ENCODE measurements at regions not wholly inside any gene's neighbourhood (a gene's known extent, or its start where the extent isn't known, plus 50 kb on each side); places are given as distances from the start of the nearest gene placed in this dataset.
"Not testable (repeated sequence)": the region's sequence is repeated elsewhere in the genome, so short reads cannot be mapped to it uniquely, and the experiment has no call there.

- no peak overlapping the region for H3K4me3 ChIP-seq
- no peaks in the 10 kb centered on the region for H3K36me3 ChIP-seq
- no peak overlapping the region for H3K27ac ChIP-seq
- no peaks in the 10 kb centered on the region for H3K9me3 ChIP-seq (replicated peaks)
- H3K4me1 ChIP-seq = no peaks in the 10 kb centered on the region
- DNase-seq = no peak
- peaks cover 31% of the 10 kb centered on the region for H3K27me3 ChIP-seq
These were observed 104.8 kb upstream of the KCNG1 start for GRCh38 chr20:51127713-51128112.

DNA sequence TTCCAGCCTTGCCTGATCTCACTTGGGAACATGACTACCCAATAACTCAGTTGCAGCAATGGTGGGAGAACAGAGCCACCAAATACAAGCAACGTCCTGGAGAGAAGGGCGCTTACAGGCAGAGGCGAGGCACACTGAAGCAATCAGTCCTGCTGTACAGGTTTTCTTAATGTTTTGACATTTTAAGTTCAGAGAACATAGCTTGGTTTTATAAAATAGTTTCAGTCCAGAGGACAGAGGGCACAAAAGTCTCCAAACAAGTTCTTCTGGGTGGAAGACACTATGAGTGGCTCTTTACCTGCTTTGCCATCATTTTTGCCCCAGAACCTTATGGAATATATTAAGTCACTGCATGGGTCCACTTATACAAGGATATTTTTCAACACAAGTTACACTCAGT, 103.4 kb upstream of the KCNG1 start:
- no peaks in the 10 kb centered on the region for H3K9me3 ChIP-seq (replicated peaks)
- H3K4me3 ChIP-seq = no peak overlapping the region
- H3K27ac ChIP-seq = no peak overlapping the region
- H3K4me1 ChIP-seq = no peaks in the 10 kb centered on the region
- no peak for DNase-seq
- no peaks in the 10 kb centered on the region for H3K36me3 ChIP-seq
- peaks cover 27% of the 10 kb centered on the region for H3K27me3 ChIP-seq

DNA sequence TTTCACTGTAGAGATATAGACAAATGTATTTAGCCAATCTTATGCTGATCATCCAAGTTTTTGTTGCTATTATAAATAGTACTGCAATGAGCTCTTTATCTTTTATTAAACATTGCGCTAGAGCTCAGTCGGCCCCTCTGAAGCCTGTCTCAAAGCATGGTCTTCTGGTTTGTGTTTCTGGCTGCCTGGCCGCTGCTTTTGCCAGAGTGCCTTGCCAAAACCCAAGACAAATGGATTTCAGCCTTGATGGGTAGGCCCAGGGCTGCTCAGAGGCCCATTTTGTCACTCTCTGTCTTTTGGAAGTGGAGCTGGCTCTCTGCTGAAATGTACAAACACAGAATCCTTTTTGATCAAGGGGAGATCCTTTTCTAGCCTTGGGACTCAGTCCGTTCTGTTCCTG, 102.9 kb upstream of the KCNG1 start:
- H3K27me3 ChIP-seq = peaks cover 23% of the 10 kb centered on the region
- no peak for DNase-seq
- H3K4me3 ChIP-seq = no peak overlapping the region
- no peak overlapping the region for H3K27ac ChIP-seq
- H3K4me1 ChIP-seq = no peaks in the 10 kb centered on the region
- H3K9me3 ChIP-seq (replicated peaks) = no peaks in the 10 kb centered on the region
- H3K36me3 ChIP-seq = no peaks in the 10 kb centered on the region

DNA sequence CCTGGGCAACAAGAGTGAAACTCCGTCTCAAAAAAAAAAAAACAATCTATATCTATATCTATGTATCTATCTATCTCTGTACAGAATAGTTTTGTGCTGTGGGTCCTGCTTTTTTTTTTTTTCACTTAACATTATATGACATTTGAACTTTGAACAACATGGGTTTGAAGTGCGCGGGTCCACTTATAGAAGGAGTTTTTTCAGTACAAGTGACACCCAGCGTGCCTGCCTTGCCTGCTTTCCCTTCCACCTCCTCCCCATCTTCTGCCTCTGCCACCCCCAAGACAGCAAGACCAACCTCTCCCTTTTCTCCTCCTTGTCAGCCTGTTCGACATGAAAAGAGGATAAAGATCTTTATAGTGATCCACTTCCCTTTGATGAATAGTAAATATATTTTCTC, 102.2 kb upstream of the KCNG1 start:
- no peak for DNase-seq
- peaks cover 20% of the 10 kb centered on the region for H3K27me3 ChIP-seq
- no peaks in the 10 kb centered on the region for H3K4me1 ChIP-seq
- H3K9me3 ChIP-seq (replicated peaks) = no peaks in the 10 kb centered on the region
- H3K27ac ChIP-seq = no peak overlapping the region
- no peak overlapping the region for H3K4me3 ChIP-seq
- no peaks in the 10 kb centered on the region for H3K36me3 ChIP-seq

DNA sequence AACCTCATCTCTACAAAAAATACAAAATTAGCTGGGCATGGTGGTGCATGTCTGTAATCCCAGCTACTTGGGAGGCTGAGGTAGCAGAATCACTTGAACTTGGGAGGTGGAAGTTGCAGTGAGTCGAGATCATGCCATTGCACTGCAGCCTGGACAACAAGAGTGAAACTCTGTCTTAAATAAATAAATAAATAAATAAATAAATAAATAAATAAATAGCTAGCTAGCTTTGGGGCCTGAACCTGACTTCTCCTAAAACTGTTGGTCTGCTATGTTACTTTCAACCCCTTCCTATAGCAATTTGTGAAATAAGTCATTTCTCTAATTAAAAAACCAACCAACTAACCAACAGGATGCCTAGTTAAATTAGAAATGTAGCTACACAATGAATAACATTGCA, 101.0 kb upstream of the KCNG1 start:
- peaks cover 20% of the 10 kb centered on the region for H3K27me3 ChIP-seq
- DNase-seq; H3K4me1 ChIP-seq; H3K4me3 ChIP-seq; H3K27ac ChIP-seq; H3K9me3 ChIP-seq (replicated peaks); H3K36me3 ChIP-seq: not testable (repeated sequence)

- no peaks in the 10 kb centered on the region for H3K9me3 ChIP-seq (replicated peaks)
- H3K27me3 ChIP-seq = peaks cover 14% of the 10 kb centered on the region
- H3K4me1 ChIP-seq = no peaks in the 10 kb centered on the region
- H3K27ac ChIP-seq = no peak overlapping the region
- H3K36me3 ChIP-seq = no peaks in the 10 kb centered on the region
- no peak overlapping the region for H3K4me3 ChIP-seq
- DNase-seq = no peak
These were observed 100.2 kb upstream of the KCNG1 start for GRCh38 chr20:51122931-51123658.

- no peak for DNase-seq
- H3K4me3 ChIP-seq = no peak overlapping the region
- no peaks in the 10 kb centered on the region for H3K36me3 ChIP-seq
These were observed 99.0 kb upstream of the KCNG1 start for GRCh38 chr20:51121901-51122412.

DNA sequence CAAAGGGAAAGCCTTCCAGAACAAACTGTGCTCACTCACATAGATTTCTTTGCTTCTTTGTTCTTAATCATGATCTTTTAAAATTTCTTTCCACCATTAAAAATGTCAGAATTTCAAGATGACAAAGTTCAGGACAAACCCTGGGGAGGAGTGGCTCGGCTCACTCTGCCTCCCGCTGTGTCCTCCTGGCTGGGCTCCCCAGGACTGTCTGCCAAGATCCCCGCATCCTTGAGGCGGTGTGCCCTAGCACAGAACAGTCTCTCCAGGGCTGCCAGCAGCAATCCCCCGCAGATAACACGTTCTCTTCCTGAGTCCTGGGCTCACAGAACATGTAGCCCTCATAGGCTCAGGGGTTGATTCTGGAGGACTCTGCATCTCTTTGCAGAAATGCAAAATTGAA, 98.4 kb upstream of the KCNG1 start:
- Histone ChIP-seq H3K27me3 (peaks cover 6% of the 10 kb centered on the region; the same call in 1 of the 2 replicates), H3K9me3 (replicated peaks) (no peaks in the 10 kb centered on the region), H3K36me3 (no peaks in the 10 kb centered on the region), H3K4me1 (no peaks in the 10 kb centered on the region), H3K4me3 (no peak overlapping the region), H3K27ac (no peak overlapping the region)
- no peak for DNase-seq

More at GRCh38 chr20:51121901-51122412, 99.0 kb upstream of the KCNG1 start:
- Histone ChIP-seq H3K27ac (no peak overlapping the region), H3K4me1 (no peaks in the 10 kb centered on the region), H3K27me3 (peaks cover 6% of the 10 kb centered on the region; the same call in 1 of the 2 replicates), H3K9me3 (replicated peaks) (no peaks in the 10 kb centered on the region)

- no peak overlapping the region for H3K4me3 ChIP-seq
- H3K27ac ChIP-seq = no peak overlapping the region
- peaks cover 6% of the 10 kb centered on the region; the same call in 1 of the 2 replicates for H3K27me3 ChIP-seq
These were observed 98.0 kb upstream of the KCNG1 start for GRCh38 chr20:51120868-51121267.

GRCh38 chr20:51120438-51120837, 97.5 kb upstream of the KCNG1 start:
- H3K27ac ChIP-seq = no peak overlapping the region
- no peaks in the 10 kb centered on the region for H3K9me3 ChIP-seq (replicated peaks)
- no peaks in the 10 kb centered on the region for H3K36me3 ChIP-seq
- H3K27me3 ChIP-seq = peaks cover 6% of the 10 kb centered on the region; the same call in 1 of the 2 replicates
- H3K4me3 ChIP-seq = no peak overlapping the region
- no peak for DNase-seq
- no peaks in the 10 kb centered on the region for H3K4me1 ChIP-seq

More at GRCh38 chr20:51120868-51121267, 98.0 kb upstream of the KCNG1 start:
- Histone ChIP-seq H3K36me3 (no peaks in the 10 kb centered on the region), H3K9me3 (replicated peaks) (no peaks in the 10 kb centered on the region), H3K4me1 (no peaks in the 10 kb centered on the region)
- no peak for DNase-seq

DNA sequence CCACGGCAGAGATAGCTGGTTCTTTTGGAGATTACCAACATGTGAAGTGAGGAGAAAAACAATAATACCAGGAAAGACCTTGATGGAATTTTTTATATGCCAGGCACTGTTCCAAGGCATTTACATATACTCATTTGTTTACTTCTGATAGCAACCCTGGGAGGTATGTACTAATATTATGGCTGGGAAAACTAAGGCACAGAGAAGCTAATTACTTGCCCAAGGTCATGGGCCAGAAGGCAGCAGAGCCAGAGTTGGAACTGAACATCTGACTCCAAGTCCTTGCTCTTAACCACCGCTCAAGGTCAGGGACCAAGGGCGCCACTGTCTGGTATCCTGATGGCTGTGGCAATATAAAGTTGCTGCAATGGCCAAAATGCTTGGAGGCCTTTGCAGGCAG, 97.0 kb upstream of the KCNG1 start:
- no peak overlapping the region for H3K4me3 ChIP-seq
- no peaks in the 10 kb centered on the region for H3K36me3 ChIP-seq
- no peak overlapping the region for H3K27ac ChIP-seq
- H3K4me1 ChIP-seq = no peaks in the 10 kb centered on the region
- peaks cover 6% of the 10 kb centered on the region; the same call in 1 of the 2 replicates for H3K27me3 ChIP-seq
- no peak for DNase-seq
- H3K9me3 ChIP-seq (replicated peaks) = no peaks in the 10 kb centered on the region

- H3K27ac ChIP-seq = no peak overlapping the region
- no peak overlapping the region for H3K4me3 ChIP-seq
- no peaks in the 10 kb centered on the region for H3K4me1 ChIP-seq
- DNase-seq = no peak
- H3K9me3 ChIP-seq (replicated peaks) = no peaks in the 10 kb centered on the region
- H3K36me3 ChIP-seq = no peaks in the 10 kb centered on the region
- H3K27me3 ChIP-seq = peaks cover 6% of the 10 kb centered on the region; the same call in 1 of the 2 replicates
These were observed 96.1 kb upstream of the KCNG1 start for GRCh38 chr20:51118985-51119527.

DNA sequence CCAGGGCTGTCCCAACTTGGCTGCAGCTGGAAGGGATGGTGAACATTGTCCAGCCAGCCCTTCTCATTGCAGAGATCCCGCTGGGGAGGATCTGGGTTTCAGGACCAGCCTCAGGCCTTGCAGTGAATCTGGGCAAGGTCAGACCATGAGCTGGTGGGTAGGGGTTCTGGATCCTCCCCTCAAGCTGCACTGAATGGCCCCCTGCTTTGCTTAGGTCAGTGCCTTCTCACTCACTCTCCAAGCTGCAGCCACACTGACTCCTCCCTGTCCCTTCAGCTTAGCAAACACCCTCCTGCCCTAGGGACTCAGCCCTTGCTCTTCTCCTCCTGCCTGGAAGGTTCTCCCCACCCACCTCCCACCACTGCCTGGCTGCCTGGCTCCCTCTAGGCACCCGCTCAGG, 95.3 kb upstream of the KCNG1 start:
- Histone ChIP-seq H3K4me3 (no peak overlapping the region), H3K9me3 (replicated peaks) (no peaks in the 10 kb centered on the region), H3K27ac (no peak overlapping the region), H3K27me3 (peaks cover 6% of the 10 kb centered on the region; the same call in 1 of the 2 replicates), H3K36me3 (no peaks in the 10 kb centered on the region), H3K4me1 (no peaks in the 10 kb centered on the region)
- no peak for DNase-seq

- no peak for DNase-seq
- H3K9me3 ChIP-seq (replicated peaks) = no peaks in the 10 kb centered on the region
- H3K36me3 ChIP-seq = no peaks in the 10 kb centered on the region
These were observed 94.1 kb upstream of the KCNG1 start for GRCh38 chr20:51116765-51117686.

DNA sequence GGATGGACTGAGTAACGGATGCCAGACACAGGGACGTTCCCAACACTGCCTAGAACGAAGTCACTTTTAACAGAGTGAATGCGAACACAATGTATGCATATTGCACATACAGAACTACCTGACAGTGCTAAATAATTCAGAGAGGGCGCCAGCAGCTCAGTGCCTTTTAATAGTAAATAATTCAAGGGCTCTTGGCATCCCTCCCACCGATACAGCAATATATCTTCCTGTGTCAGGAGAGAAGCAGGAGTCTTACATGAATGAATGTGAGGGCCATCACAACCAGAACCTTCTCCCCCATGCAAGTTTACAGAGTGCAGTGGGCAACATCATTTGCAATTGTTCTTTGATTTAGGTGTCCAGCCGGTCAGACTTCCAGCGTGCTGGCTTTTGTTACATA, 88.4 kb upstream of the KCNG1 start:
- H3K27ac ChIP-seq = no peak overlapping the region
- H3K4me1 ChIP-seq = no peaks in the 10 kb centered on the region
- H3K9me3 ChIP-seq (replicated peaks) = no peaks in the 10 kb centered on the region
- peaks cover 19% of the 10 kb centered on the region for H3K27me3 ChIP-seq
- no peak for DNase-seq
- no peak overlapping the region for H3K4me3 ChIP-seq
- H3K36me3 ChIP-seq = no peaks in the 10 kb centered on the region

More at GRCh38 chr20:51116765-51117686, 94.1 kb upstream of the KCNG1 start:
- Histone ChIP-seq H3K4me1 (no peaks in the 10 kb centered on the region), H3K27me3 (peaks cover 3% of the 10 kb centered on the region), H3K4me3 (no peak overlapping the region), H3K27ac (no peak overlapping the region)

All from SJCRH30 (cell line).